Astrocyte of the spinal cord (primary cell): ENCODE measurements at regions not wholly inside any gene's neighbourhood (a gene's known extent, or its start where the extent isn't known, plus 50 kb on each side); places are given as distances from the start of the nearest gene placed in this dataset.

Experiments used
- DNase-seq: peaks from one replicate; pipeline ENCODE4 v3.0.0; 2011; ENCODE audit warnings: low read depth, low spot score
- H3K4me3 ChIP-seq: 2 replicates; pipeline ENCODE4 v1.5.1; 2011; ENCODE audit warnings: low read depth, mild to moderate bottlenecking, low read length, moderate library complexity
- in situ Hi-C: cut with HindIII; loops from 2 replicates; pipeline ENCODE4 v1.10.0; 2017; ENCODE audit warnings: low sequenced_read_pairs
- TF ChIP-seq, protein P1 (sequence below): IDR thresholded peaks from 2 replicates; pipeline ENCODE4 v1.5.1; 2012; ENCODE audit warnings: low read depth, mild to moderate bottlenecking, low read length, inconsistent platforms

DNA sequence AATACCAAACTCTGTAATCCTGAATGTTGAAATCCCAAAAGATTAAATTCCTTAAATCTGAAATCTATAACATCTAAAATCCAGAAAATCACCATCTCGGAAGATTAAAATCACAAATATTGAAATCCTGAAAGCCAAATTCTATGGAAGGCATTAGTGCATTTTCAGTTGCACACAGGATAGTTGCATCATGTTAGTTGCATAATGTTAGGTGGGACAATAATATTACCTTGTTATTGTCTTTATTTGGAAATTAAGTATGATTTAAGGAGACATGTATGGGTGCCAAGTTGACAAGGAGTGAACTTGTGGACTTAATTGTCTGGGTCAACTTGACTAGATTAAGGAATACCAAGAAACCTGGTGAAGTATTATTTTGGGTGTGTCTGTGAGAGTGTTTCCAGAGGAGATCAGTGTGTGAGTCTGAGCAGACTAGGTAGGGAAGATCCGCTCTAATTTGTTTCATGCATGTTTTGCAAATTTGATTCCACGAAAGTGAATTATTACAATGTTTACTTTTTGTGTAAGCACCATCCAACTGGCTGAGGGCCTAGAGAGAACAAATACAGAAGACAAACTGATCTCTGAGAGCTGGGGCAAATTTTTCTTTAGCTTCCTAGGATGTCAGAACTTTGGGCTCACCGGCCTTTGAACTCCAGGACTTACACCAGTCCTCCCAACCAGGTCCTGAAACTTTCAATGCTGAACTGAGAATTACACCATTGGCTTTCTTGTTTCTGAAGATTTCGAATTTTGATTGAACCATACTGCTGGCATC lies 545.1 kb upstream of the IRAK1BP1 start:
- TF ChIP-seq, protein P1, sequence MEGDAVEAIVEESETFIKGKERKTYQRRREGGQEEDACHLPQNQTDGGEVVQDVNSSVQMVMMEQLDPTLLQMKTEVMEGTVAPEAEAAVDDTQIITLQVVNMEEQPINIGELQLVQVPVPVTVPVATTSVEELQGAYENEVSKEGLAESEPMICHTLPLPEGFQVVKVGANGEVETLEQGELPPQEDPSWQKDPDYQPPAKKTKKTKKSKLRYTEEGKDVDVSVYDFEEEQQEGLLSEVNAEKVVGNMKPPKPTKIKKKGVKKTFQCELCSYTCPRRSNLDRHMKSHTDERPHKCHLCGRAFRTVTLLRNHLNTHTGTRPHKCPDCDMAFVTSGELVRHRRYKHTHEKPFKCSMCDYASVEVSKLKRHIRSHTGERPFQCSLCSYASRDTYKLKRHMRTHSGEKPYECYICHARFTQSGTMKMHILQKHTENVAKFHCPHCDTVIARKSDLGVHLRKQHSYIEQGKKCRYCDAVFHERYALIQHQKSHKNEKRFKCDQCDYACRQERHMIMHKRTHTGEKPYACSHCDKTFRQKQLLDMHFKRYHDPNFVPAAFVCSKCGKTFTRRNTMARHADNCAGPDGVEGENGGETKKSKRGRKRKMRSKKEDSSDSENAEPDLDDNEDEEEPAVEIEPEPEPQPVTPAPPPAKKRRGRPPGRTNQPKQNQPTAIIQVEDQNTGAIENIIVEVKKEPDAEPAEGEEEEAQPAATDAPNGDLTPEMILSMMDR, result no peak
- in situ Hi-C loops, result no loop called here
- no peak for DNase-seq
- H3K4me3 ChIP-seq, result no peak overlapping the region

DNA sequence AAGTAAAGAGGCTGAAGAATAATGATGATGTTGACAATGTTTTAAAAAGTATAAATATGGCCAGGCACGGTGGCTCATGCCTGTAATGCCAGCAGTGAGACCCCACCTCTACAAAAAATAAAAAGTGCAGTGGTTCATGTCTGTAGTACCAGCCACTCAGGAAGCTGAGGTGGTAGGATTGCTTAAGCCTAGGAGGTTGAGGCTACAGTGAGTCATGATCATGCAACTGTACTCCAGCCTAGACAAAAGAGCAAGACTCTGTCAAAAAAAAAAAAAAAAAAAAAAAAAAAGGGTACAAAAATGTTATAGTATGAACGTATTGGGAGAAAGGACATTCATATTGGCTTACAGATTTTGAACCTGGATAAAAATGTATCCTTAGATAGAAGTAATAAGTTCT lies 543.1 kb upstream of the IRAK1BP1 start:
- TF ChIP-seq, protein P1, result no peak
- DNase-seq, result no peak
- no peak overlapping the region for H3K4me3 ChIP-seq
- in situ Hi-C loops, result no loop called here

DNA sequence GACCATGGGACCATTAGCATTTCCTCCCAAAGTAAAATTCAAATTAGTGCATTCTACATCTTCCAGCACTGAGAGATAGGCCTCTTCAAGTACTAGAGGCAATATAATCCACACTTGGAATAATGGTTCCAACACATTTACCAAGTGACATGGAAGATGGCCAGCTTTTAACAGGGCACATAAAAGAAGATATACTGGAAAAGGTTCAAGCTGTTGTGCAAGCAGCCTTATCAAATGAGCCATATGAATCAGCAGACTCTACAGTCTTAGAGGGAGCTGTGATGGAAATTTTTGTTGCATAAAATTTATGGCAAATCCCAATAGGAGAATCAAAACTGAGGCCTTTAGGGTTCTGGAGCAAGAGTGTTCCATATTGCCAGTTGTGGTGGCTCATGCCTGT lies 526.6 kb upstream of the IRAK1BP1 start:
- H3K4me3 ChIP-seq, result no peak overlapping the region
- DNase-seq, result no peak
- in situ Hi-C loops, result no loop called here
- TF ChIP-seq, protein P1, result no peak

DNA sequence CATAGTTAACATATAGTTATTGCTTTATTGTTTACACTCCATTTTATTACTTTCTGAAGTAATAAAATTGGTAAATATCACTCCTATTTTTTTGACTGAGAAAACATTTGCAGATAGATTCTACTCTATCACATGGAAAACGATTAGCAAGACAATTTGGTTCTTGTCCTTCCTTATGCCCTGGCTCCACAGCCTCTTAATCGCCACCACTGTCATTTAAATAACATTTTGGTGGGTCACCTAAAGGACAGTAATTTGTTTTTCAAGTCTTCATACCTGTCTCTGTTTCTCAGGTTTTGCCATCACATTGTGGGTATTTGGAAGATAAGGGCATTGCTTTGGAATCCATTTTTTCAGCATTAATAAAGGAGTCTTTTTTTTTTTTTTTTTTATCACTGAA lies 521.5 kb upstream of the IRAK1BP1 start:
- in situ Hi-C loops, result no loop called here
- no peak overlapping the region for H3K4me3 ChIP-seq
- DNase-seq, result no peak
- TF ChIP-seq, protein P1, result no peak

DNA sequence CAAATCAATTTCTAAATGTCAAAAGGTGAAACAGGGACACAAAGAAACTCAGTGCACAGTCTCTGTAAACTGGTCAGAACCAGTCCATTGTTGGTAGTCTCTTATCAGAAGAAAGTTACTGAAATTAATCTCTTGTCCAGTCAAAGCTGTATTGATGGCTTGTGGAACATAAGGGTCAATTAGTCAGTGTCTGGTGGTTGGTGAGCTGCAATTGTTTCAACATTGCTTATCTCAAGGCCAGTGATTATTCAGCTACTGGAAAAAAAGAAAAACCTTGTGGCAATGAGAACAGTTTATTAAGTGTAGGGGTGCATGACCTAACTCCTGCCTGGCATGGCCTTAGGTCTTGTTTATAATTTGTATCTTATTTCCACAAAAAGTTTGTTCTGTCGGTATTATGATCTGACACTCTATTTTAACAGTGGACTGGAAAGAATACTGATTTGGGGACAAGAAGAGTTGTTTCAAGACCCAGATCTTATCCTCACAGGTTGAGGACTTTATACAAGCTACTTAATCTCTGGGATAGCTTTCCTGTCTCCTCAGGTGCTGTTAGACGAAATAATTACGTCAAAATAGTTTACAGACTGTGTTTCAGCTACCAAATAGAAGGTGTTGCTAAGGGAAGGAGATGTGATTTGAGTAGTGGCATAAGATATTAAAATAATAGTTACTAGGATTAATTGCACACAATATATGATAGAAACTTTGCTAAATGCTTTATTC lies 520.0 kb upstream of the IRAK1BP1 start:
- H3K4me3 ChIP-seq, result no peak overlapping the region
- DNase-seq, result no peak
- TF ChIP-seq, protein P1, result no peak
- in situ Hi-C loops, result no loop called here

DNA sequence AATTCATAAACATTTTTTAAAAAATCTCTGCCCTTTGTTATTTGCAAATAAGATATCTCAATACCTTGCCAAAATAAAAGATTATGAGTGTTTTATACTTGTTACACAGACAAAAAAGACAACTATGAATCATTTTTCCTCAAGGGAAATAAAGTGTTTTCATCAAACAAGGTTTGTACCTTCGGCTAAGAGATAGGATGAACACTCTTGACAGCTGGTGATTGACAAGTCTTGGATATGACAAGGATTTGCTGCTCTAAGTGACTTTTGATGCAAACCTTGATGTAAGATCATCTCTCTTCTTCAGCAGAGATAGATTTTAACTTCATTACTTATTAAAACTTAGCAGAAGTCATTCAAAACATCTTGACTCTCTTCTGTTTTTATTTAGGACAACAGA lies 514.3 kb upstream of the IRAK1BP1 start:
- DNase-seq, result no peak
- TF ChIP-seq, protein P1, result no peak
- H3K4me3 ChIP-seq, result no peak overlapping the region
- in situ Hi-C loops, result no loop called here
